Heart left ventricle (tissue), 13 donors: ENCODE measurements at regions not wholly inside any gene's neighbourhood (a gene's known extent, or its start where the extent isn't known, plus 50 kb on each side); places are given as distances from the start of the nearest gene placed in this dataset.

ENCODE experiments used
- CTCF ChIP-seq, 12 donors: fragments of 200-600 bp; sonication (generic) in 4 of 12; IDR thresholded peaks; one replicate each; pipeline versions ENCODE4 v1.5.0 to v1.8.0; 2018 to 2022; ENCODE audit warnings: antibody characterized with exemption in 12 of 12, mild to moderate bottlenecking in 5 of 12
- POLR2A ChIP-seq, 2 donors: fragments of 450-650 bp; IDR thresholded peaks; one replicate each; pipeline ENCODE4 v1.6.1; 2017; ENCODE audit warnings: antibody characterized with exemption in 2 of 2, mild to moderate bottlenecking in 2 of 2, moderate library complexity in 2 of 2
- donor health status: ischemic (EF 13 %, LVEDD 7.1; RV severe dilation, severe dysfunction).
- donor health status: DM: no; HTN: yes; CAD: no.
- donor health status: DM: no; HTN: no; CAD: no.
- donor health status: ischemic (EF 25% LVEDD 6.9; RV normal size, moderate dysfunction).
- donor health status: ischemic (EF 25% LVEDD 5.7; RV mildly dilated, moderate dysfunction).
- donor health status: ischemic (EF 35%, LVEDD 5.7; RV mildly dilated, moderate dysfunction).
- donor health status: nonischemic (EF 11% LVEDD 7.7; RV severe dilation, severe dysfunction).
- donor health status: DM: yes; HTN: yes; CAD: no.
- donor health status: PGD.
- donor health status: ischemic (EF 29% LVEDD 5.4; RV normal size, mild dysfunction).
- donor health status: nonischemic (EF 23%, LVEDD 6.1; RV moderate dilation, normal function).

GRCh38 chr5:61228691-61229280, 66.5 kb upstream of the SMIM15 start:
- no peak for TF ChIP-seq CTCF (IDR thresholded peaks at IDR 0.05)
- no peak for TF ChIP-seq POLR2A (IDR thresholded peaks at IDR 0.05)
